Stimulated activated CD8-positive, alpha-beta memory T cell treated with anti-CD3 and anti-CD28 coated beads, Interleukin-2, amount 100 ng/mL, for 1 hour (primary cell): ENCODE measurements at regions not wholly inside any gene's neighbourhood (a gene's known extent, or its start where the extent isn't known, plus 50 kb on each side); places are given as distances from the start of the nearest gene placed in this dataset.

Experiments
- DNase-seq, 2 donors: peaks; one replicate each; pipeline ENCODE4 v3.0.0-alpha.2; 2020; ENCODE audit warnings: low read depth in 2 of 2

DNA sequence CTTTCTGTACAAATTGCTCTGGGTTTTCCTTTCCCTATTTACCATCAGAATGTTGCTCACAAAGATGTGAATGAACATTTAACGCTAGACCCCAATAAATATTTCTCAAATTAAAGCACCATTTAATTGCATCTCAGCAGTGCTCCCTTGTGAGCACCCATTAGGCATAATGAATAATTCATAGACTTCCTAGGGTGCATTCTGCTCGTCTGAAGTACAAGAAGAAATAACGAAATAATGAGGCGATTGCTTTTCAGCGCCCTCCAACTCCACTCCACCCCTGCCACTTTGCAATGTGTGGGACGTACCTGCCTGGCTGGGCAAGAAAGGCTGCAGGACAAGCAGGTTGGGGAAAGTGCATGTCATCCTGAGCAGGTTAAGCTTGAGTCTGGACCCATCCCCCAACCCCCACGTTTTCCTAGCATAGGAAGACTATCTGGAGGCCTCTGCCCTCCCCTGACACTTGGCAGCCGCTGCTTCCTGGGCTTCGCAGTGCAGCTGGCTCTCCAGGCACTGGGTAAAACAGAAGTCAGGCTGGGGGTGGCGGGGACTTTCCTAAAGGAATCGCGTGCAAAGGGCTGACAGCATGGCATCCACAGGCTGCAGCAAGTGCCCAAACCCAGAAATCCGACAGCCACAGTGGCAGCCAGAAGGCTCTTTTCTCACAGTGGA lies 253.7 kb downstream of the DUSP6 start:
- no peak for DNase-seq

DNA sequence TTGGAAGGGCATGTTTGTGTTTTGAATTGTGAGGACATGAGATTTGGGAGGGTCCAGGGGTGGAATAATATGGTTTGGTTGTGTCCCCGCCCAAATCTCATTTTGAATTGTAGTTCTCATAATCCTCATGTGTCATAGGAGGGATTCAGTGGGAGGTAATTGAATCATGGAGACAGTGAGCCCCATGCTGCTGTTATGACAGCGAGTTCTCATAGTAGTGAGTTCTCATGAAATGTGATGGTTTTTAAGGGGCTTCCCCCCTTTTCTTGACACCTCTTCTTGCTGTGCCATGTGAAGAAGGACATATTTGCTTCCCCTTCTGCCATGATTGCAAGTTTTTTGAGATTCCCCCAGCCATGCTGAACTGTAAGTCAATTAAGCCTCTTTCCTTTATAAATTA lies 260.0 kb downstream of the DUSP6 start:
- DNase-seq, result no peak

GRCh38 chr12:89091293-89091841 lies 260.9 kb downstream of the DUSP6 start:
- no peak for DNase-seq

DNA sequence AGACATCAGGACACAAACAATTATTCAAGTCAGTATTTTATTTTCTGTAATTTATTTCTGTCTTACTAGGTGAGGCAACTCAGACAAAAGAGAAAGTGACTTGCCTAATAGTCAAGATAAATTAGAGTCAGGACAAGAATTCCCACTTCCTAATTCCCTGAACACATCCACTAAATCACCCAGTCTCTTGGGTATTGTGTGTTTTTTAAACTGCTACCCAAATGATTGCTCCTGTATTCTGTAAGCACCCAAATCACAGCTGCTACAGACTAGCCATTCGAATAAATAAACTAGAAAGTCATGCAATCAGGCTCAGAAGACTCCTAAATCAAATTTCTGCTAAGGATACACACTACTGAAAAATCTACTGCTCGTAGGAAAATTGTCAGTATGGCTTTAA lies 263.0 kb downstream of the DUSP6 start:
- DNase-seq, result no peak

GRCh38 chr12:89087876-89088275 lies 264.4 kb downstream of the DUSP6 start:
- DNase-seq, result no peak

GRCh38 chr12:89087149-89087825 lies 265.0 kb downstream of the DUSP6 start:
- DNase-seq, result no peak

GRCh38 chr12:89085421-89085820 lies 266.9 kb downstream of the DUSP6 start:
- DNase-seq, result no peak

DNA sequence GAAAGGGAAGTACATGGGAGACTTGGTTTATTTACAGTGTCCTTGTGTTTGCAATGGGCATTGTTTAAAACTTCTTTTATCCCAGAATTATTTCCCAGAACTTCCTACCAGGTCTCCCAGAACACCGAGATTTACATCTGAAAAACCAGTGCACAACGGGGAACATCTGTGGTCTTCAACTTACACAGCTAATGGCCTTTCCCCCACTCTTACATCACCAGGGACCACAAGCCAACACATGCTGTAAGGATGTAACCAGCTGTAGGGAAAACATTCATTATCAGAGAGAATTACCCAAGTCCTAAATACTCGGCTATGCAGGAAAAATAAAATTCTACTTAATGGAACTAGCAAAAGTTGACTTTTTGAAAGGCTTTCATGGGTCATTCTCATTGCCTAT lies 267.6 kb downstream of the DUSP6 start:
- DNase-seq, result no peak

DNA sequence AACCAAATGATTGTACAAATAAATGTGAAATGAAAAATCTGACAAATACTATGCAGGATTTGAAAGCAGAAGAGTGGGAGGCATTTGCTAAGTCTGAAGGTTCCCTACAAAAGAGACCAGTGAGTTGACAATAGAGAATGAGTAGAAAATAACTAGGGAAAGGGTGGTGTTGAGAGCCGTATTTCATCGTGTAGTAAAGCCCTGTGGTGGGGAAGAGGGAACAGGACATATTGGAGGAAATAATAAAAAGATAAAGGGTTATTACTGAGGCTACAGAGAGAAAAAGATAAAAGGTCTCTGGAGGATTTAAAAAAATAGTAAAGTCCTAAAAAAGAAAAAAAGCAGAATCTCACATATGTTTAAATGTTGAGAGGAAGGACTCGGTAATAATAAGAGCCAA lies 268.8 kb downstream of the DUSP6 start:
- no peak for DNase-seq

DNA sequence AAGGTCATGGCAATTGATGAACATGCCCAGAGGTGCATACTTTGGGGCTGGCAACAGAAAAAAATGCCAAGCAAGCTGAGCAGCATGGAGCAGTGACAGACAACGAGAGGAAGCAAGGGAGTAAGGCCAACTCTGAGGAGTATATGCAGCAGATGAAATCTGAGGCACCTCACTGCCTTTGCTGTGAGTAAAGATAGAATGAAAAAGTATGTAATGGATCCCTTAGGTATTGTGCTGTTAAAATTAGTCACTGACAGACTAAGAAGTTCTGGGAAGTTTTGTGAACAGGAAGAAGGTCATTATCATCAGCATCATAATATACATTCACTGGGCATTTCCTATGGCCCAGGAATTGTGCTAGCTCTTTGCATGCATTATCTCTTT lies 269.9 kb downstream of the DUSP6 start:
- no peak for DNase-seq

DNA sequence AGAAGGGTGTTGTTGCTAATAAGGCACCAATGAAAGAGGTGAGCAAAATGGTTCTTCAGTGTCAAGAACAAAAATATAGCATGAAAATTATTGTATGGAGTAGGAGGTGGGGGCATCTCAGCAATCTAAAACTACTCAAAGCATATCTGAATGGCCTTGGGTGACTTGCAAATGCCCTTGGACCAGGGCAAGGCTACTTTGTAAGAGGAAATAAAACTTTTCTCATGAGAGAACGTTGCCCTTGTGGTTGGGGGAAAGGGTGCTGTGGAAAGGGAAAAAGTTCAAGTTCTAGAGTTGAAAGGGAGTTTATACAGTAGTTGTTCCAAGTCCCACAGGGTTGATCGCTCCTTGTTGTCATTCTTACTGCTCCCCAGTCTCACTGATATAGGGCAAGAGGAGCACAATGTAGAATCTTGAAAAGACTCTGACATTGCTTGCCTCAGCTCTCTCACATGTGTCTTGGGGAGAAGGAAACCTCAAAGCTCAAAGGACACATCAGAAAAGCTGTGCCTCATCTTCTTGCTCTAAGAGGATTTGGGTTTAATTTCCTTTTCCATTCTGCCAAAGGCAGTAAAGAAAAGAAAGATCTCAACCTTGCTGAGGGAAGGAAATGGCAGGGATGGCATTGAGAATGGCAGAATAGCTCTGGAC lies 270.5 kb downstream of the DUSP6 start:
- DNase-seq, result no peak

- no peak for DNase-seq
Measured at GRCh38 chr12:89080793-89081465, 271.4 kb downstream of the DUSP6 start.

- no peak for DNase-seq
Measured at GRCh38 chr12:89075880-89076540, 276.3 kb downstream of the DUSP6 start.

DNA sequence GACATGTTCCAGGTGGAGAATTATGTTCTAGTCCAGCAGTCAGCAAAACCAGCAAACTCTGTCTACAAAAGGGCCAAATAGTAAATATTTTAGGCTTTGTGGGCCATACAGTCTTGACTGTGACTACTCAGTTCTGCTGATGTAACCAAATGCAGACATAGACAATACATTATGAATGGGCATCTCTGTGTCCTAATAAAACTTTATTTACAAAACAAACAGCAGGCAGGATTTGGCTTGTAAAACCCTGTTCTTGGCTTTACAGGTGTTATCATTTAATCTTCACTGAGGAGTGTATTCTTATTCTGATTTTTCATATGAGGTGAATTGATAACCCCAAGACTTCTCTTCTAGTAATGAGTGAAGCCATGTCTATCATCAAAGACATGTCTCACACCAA lies 278.6 kb downstream of the DUSP6 start:
- no peak for DNase-seq

- DNase-seq, result no peak
Measured at GRCh38 chr12:89073027-89073398, 279.3 kb downstream of the DUSP6 start.

GRCh38 chr12:89072294-89073026 lies 279.8 kb downstream of the DUSP6 start:
- DNase-seq, result no peak

GRCh38 chr12:89070603-89071002 lies 281.7 kb downstream of the DUSP6 start:
- DNase-seq, result no peak

DNA sequence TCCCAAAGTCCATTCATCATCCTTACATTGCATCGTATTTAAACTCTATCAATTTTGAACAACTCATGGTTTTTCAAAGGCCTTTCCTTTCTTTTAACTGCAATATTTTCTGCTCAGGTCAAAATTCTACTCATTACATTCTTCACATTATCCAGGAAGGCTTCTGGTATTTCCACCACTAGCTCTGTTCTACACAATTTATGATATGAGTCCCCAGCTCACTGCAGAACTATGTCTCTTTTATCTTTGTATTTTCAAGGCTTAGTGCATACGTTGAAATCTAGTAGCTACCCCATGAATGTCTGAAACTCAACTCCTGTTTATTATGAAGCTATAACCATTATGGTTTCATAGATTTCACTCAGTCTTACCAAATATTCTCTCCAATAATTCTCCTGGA lies 282.9 kb downstream of the DUSP6 start:
- DNase-seq, result no peak

GRCh38 chr12:89067421-89068187 lies 284.7 kb downstream of the DUSP6 start:
- no peak for DNase-seq

DNA sequence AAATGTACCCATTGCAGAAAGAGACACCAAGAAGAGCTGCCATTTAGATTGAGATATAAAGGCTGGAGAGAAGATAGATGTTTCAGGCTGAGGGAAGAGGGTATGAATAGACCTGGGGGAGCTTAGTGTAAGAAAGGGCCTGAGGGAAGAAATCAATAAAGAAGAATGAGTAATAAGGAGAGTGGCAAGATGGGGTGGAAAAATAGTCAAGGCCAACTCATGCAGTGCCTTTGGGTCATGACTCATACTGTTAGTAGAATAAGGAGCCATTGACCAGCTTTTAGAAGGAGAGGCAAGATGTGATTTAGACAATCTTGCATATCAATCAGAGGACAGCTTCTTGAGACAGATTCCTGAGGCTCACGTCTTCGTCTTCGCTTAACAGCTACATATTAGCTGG lies 287.5 kb downstream of the DUSP6 start:
- DNase-seq, result no peak
